SK-N-SH (cell line): ENCODE measurements at regions not wholly inside any gene's neighbourhood (a gene's known extent, or its start where the extent isn't known, plus 50 kb on each side); places are given as distances from the start of the nearest gene placed in this dataset.
"Not testable (repeated sequence)": the region's sequence is repeated elsewhere in the genome, so short reads cannot be mapped to it uniquely, and the experiment has no call there.

Source experiments
- CTCF ChIA-PET: fragments of 300-600, 350-600 bp; formaldehyde crosslinking; extraction: SDS; loops from one replicate; lab custom pipeline; 2021; lab: Yijun Ruan, JAX
- POLR2A ChIA-PET: fragments of 350-600 bp; sonication (Branson Sonifier 250); formaldehyde crosslinking; extraction: SDS; loops from one replicate; lab custom pipeline; 2020; ENCODE audit warnings: antibody characterized with exemption, inconsistent platforms; lab: Yijun Ruan, JAX
- DNase-seq: peaks from one replicate; pipeline ENCODE4 v3.0.0; 2012
- H2AFZ ChIP-seq: fragments of 200-600 bp; sonication (generic); 2 replicates; pipeline ENCODE4 v1.8.1; 2016; ENCODE audit warnings: antibody characterized with exemption, mild to moderate bottlenecking, low read depth
- H3F3A ChIP-seq: fragments of 200-600 bp; sonication (generic); replicated peaks from 2 replicates; pipeline ENCODE3; 2016; ENCODE audit warnings: antibody characterized with exemption, mild to moderate bottlenecking; ENCODE audit not compliant: insufficient read depth
- H3K27ac ChIP-seq, 2 experiments: fragments of 200-500 bp in 1 of 2; fragments of 200-600 bp in 1 of 2; sonication (Bioruptor generic) in 1 of 2; sonication (generic), shearing (Covaris generic) in 1 of 2; 2 replicates each; pipeline versions ENCODE4 v1.5.1 to v1.6.1; 2014 to 2016; ENCODE audit warnings: low read depth in 2 of 2, inconsistent platforms in 1 of 2, low read length in 1 of 2, mild to moderate bottlenecking in 1 of 2, mixed read lengths in 1 of 2
- H3K27me3 ChIP-seq: fragments of 200-600 bp; sonication (generic), shearing (Covaris generic); 2 replicates; pipeline ENCODE4 v1.6.1; 2016; ENCODE audit warnings: mixed run types; ENCODE audit not compliant: insufficient read depth
- H3K36me3 ChIP-seq, 2 experiments: fragments of 200-500 bp in 1 of 2; fragments of 200-600 bp in 1 of 2; sonication (Bioruptor generic) in 1 of 2; sonication (generic) in 1 of 2; replicated peaks in 1 of 2; 2 replicates each; pipeline versions ENCODE3 to v1.5.1; 2014 to 2016; ENCODE audit warnings: low read length in 1 of 2, mild to moderate bottlenecking in 1 of 2; ENCODE audit not compliant: insufficient read depth in 2 of 2, control insufficient read depth in 1 of 2
- H3K4me1 ChIP-seq, 2 experiments: fragments of 200-500 bp in 1 of 2; fragments of 200-600 bp in 1 of 2; sonication (Bioruptor generic) in 1 of 2; sonication (generic), shearing (Covaris generic) in 1 of 2; 2 replicates each; pipeline versions ENCODE4 v1.5.1 to v1.6.1; 2014 to 2016; ENCODE audit warnings: low read depth in 1 of 2, low read length in 1 of 2, mixed run types in 1 of 2; ENCODE audit not compliant: insufficient read depth in 2 of 2, control insufficient read depth in 1 of 2
- H3K4me2 ChIP-seq: fragments of 200-600 bp; sonication (generic), shearing (Covaris generic); 2 replicates; pipeline ENCODE4 v1.6.1; 2017; ENCODE audit warnings: mixed run types
- H3K4me3 ChIP-seq, 2 experiments: fragments of 200-500 bp in 1 of 2; fragments of 200-600 bp in 1 of 2; sonication (Bioruptor generic) in 1 of 2; sonication (generic), shearing (Covaris generic) in 1 of 2; 2 replicates each; pipeline versions ENCODE4 v1.5.1 to v1.8.1; 2014 to 2016; ENCODE audit warnings: low read depth in 2 of 2, inconsistent platforms in 1 of 2, low read length in 1 of 2, mild to moderate bottlenecking in 1 of 2, mixed read lengths in 1 of 2, moderate library complexity in 1 of 2
- H3K79me2 ChIP-seq: fragments of 200-600 bp; sonication (generic); 2 replicates; pipeline ENCODE4 v1.8.1; 2017; ENCODE audit warnings: mild to moderate bottlenecking; ENCODE audit not compliant: insufficient read depth
- H3K9ac ChIP-seq: fragments of 200-600 bp; sonication (generic); 2 replicates; pipeline ENCODE4 v1.6.1; 2017; ENCODE audit warnings: mixed run types
- H3K9me2 ChIP-seq: fragments of 200-600 bp; sonication (generic); 2 replicates; pipeline ENCODE4 v1.6.1; 2017; ENCODE audit warnings: mixed run types
- H3K9me3 ChIP-seq: fragments of 200-600 bp; sonication (generic); 2 replicates; pipeline ENCODE4 v1.6.1; 2017; ENCODE audit warnings: mixed run types, mild to moderate bottlenecking, moderate library complexity
- H4K20me1 ChIP-seq: fragments of 200-600 bp; sonication (generic); 2 replicates; pipeline ENCODE4 v1.6.1; 2017; ENCODE audit warnings: mild to moderate bottlenecking, mixed run types; ENCODE audit not compliant: insufficient read depth
- EZH2phosphoT487 ChIP-seq: fragments of 200-600 bp; sonication (generic); IDR thresholded peaks from 2 replicates; pipeline ENCODE4 v1.6.1; 2017; ENCODE audit warnings: low read depth, mixed run types, mild to moderate bottlenecking, antibody characterized with exemption, moderate library complexity, borderline replicate concordance
- FOXJ3 ChIP-seq: sonication (generic); formaldehyde crosslinking; IDR thresholded peaks from 2 replicates; pipeline ENCODE4 v1.5.1; 2020; ENCODE audit warnings: mild to moderate bottlenecking, missing genetic modification reagents
- JUND ChIP-seq: IDR thresholded peaks from 2 replicates; pipeline ENCODE4 v1.4.0; 2012
- MEF2A ChIP-seq: IDR thresholded peaks from 2 replicates; pipeline ENCODE4 v1.4.0; 2012; ENCODE audit warnings: low read depth, borderline replicate concordance
- MXI1 ChIP-seq: IDR thresholded peaks from 2 replicates; pipeline ENCODE4 v1.6.1; 2012; ENCODE audit warnings: mild to moderate bottlenecking, low read depth, low read length, improper control_type of control experiment
- NFIC ChIP-seq: IDR thresholded peaks from 2 replicates; pipeline ENCODE4 v1.4.0; 2012; ENCODE audit warnings: borderline replicate concordance
- NRF1 ChIP-seq: IDR thresholded peaks from 2 replicates; pipeline ENCODE4 v1.6.1; 2012; ENCODE audit warnings: low read depth, mild to moderate bottlenecking, low read length
- POLR2AphosphoS5 ChIP-seq: IDR thresholded peaks from 2 replicates; pipeline ENCODE4 v1.6.1; 2012; ENCODE audit warnings: low read depth, low read length
- RAD21 ChIP-seq: IDR thresholded peaks from 2 replicates; pipeline ENCODE4 v1.6.1; 2012; ENCODE audit warnings: mild to moderate bottlenecking, low read length
- RCOR1 ChIP-seq: fragments of 150-350 bp; IDR thresholded peaks from 2 replicates; pipeline ENCODE4 v1.6.1; 2017; ENCODE audit warnings: antibody characterized with exemption, low read length
- SMC3 ChIP-seq: IDR thresholded peaks from 2 replicates; pipeline ENCODE4 v1.6.1; 2012; ENCODE audit warnings: low read depth, low read length, improper control_type of control experiment
- TAF1 ChIP-seq: IDR thresholded peaks from 2 replicates; pipeline ENCODE4 v1.6.1; 2012; ENCODE audit warnings: low read depth, mild to moderate bottlenecking, low read length, moderate library complexity, borderline replicate concordance
- TEAD4 ChIP-seq: IDR thresholded peaks from 2 replicates; pipeline ENCODE4 v1.4.0; 2012; ENCODE audit warnings: mild to moderate bottlenecking, borderline replicate concordance; ENCODE audit not compliant: insufficient read depth
- YY1 ChIP-seq: IDR thresholded peaks from 2 replicates; pipeline ENCODE4 v1.4.0; 2012; ENCODE audit warnings: low read depth, mild to moderate bottlenecking
- WGBS: methylation state at CpG from one replicate; pipeline ENCODE4 v1.1.6; 2017; ENCODE audit warnings: low lambda C conversion rate; 5-methylcytosine and 5-hydroxymethylcytosine counted together
- TF ChIP-seq, protein P1 (sequence below): IDR thresholded peaks from 2 replicates; pipeline ENCODE4; 2012
- TF ChIP-seq, protein P2 (sequence below): fragments of 150-350 bp; IDR thresholded peaks from 2 replicates; pipeline ENCODE4 v1.6.1; 2017; ENCODE audit warnings: antibody characterized with exemption, low read length, low read depth, borderline replicate concordance

DNA sequence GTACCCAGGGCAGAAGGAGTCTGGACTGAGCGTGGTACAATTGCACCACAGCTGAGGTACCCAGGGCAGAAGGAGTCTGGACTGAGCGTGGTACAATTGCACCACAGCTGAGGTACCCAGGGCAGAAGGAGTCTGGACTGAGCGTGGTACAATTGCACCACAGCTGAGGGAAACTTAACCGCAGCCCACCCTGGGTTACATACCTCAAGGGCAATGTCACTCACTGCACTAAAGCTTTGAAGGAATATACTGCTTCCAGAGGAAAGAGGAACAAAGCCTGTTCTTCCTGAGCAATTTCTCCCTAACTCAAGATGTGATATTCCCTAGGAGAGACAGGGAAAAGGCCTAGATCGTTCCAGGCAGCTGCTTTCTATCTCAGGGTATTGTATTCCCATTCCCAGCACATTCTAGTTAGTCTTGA lies 411.4 kb downstream of the LTN1 start:
- H3K4me2 ChIP-seq, H4K20me1 ChIP-seq, H3K79me2 ChIP-seq, H3K9me3 ChIP-seq, H3K9me2 ChIP-seq, DNase-seq, H3K27me3 ChIP-seq, H3K4me3 ChIP-seq, H3K9ac ChIP-seq, H3K36me3 ChIP-seq, H2AFZ ChIP-seq, H3F3A ChIP-seq, POLR2A ChIA-PET, H3K27ac ChIP-seq, CTCF ChIA-PET, H3K4me1 ChIP-seq: not testable (repeated sequence)
- WGBS = 89% methylated on average over 5 of the region's 5 CpGs

DNA sequence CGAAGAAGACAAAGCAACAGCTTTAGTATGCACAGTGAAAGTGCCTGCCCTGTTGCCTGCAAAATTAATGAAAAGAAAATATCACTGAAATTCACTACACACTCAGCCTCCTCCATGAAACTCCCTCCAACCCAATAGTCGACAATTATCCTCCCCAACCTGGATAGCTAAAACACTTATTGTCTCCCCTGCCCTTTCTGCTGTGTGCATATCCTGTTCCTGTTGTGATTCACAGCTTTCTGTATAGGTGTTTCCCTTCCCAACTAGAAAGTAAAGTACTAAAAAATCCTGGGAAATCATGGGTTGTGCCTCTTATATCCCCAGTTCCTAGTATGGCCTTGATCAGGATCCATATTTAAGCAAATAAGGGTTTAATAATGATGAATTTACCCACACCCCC lies 412.1 kb downstream of the LTN1 start:
- Histone ChIP-seq H3F3A (no peaks in the 10 kb centered on the region), H4K20me1 (no peaks in the 10 kb centered on the region), H3K9me3 (no peaks in the 10 kb centered on the region), H3K4me1 (no peaks in the 10 kb centered on the region), H3K27ac (no peak overlapping the region), H3K79me2 (no peaks in the 10 kb centered on the region), H3K36me3 (no peaks in the 10 kb centered on the region), H3K4me2 (no peak overlapping the region), H3K9ac (no peak overlapping the region), H3K9me2 (no peaks in the 10 kb centered on the region), H2AFZ (peak overlapping the region; percentile 26; the same call in 1 of the 2 replicates), H3K27me3 (no peaks in the 10 kb centered on the region), H3K4me3 (no peak overlapping the region)
- no peak for DNase-seq
- no peak for TF ChIP-seq JUND
- TF ChIP-seq TAF1 = no peak
- no peak for TF ChIP-seq FOXJ3 (CRISPR knock-in tag)
- CTCF ChIA-PET = no interaction called here
- POLR2A ChIA-PET = no interaction called here
- 80% methylated on average over 2 of the region's 2 CpGs for WGBS

- Histone ChIP-seq H3K79me2 (no peaks in the 10 kb centered on the region), H3K36me3 (no peaks in the 10 kb centered on the region), H3K4me2 (no peak overlapping the region), H2AFZ (no peak overlapping the region), H3F3A (no peaks in the 10 kb centered on the region), H3K9me3 (no peaks in the 10 kb centered on the region), H3K9ac (no peak overlapping the region), H3K4me1 (no peaks in the 10 kb centered on the region), H3K27me3 (no peaks in the 10 kb centered on the region), H4K20me1 (no peaks in the 10 kb centered on the region), H3K4me3 (no peak overlapping the region), H3K9me2 (no peaks in the 10 kb centered on the region), H3K27ac (no peak overlapping the region)
- 89% methylated on average over 3 of the region's 4 CpGs for WGBS
- DNase-seq = no peak
- CTCF ChIA-PET = no interaction called here
- POLR2A ChIA-PET = no interaction called here
- TF ChIP-seq MEF2A (no peak), MXI1 (no peak), NRF1 (no peak), TEAD4 (no peak), RAD21 (no peak), SMC3 (no peak), EZH2phosphoT487 (no peak), YY1 (no peak), POLR2AphosphoS5 (no peak), NFIC (no peak), RCOR1 (no peak)
- TF ChIP-seq, protein P1, sequence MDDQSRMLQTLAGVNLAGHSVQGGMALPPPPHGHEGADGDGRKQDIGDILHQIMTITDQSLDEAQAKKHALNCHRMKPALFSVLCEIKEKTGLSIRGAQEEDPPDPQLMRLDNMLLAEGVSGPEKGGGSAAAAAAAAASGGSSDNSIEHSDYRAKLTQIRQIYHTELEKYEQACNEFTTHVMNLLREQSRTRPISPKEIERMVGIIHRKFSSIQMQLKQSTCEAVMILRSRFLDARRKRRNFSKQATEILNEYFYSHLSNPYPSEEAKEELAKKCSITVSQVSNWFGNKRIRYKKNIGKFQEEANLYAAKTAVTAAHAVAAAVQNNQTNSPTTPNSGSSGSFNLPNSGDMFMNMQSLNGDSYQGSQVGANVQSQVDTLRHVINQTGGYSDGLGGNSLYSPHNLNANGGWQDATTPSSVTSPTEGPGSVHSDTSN = no peak
- TF ChIP-seq, protein P2, sequence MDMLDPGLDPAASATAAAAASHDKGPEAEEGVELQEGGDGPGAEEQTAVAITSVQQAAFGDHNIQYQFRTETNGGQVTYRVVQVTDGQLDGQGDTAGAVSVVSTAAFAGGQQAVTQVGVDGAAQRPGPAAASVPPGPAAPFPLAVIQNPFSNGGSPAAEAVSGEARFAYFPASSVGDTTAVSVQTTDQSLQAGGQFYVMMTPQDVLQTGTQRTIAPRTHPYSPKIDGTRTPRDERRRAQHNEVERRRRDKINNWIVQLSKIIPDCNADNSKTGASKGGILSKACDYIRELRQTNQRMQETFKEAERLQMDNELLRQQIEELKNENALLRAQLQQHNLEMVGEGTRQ = no peak
Observed at GRCh38 chr21:28579986-28580550, 412.6 kb downstream of the LTN1 start.
